HEK293 (cell line): ENCODE measurements at regions not wholly inside any gene's neighbourhood (a gene's known extent, or its start where the extent isn't known, plus 50 kb on each side); places are given as distances from the start of the nearest gene placed in this dataset.

Source experiments
- GFI1B ChIP-seq: fragments of 450-650 bp; formaldehyde crosslinking; IDR thresholded peaks from 2 replicates; pipeline ENCODE4 v1.5.1; 2016; ENCODE audit warnings: missing biosample characterization, missing genetic modification characterization
- KLF16 ChIP-seq: fragments of 450-650 bp; formaldehyde crosslinking; IDR thresholded peaks from 2 replicates; pipeline ENCODE4 v1.5.1; 2017; ENCODE audit warnings: missing biosample characterization, missing genetic modification characterization
- KLF9 ChIP-seq: fragments of 450-650 bp; formaldehyde crosslinking; IDR thresholded peaks from 2 replicates; pipeline ENCODE4 v1.5.1; 2016; ENCODE audit warnings: missing biosample characterization, missing genetic modification characterization, low read depth
- OVOL3 ChIP-seq: fragments of 450-650 bp; formaldehyde crosslinking; IDR thresholded peaks from 2 replicates; pipeline ENCODE4 v1.5.1; 2016; ENCODE audit warnings: missing biosample characterization, missing genetic modification characterization
- WT1 ChIP-seq: fragments of 450-650 bp; formaldehyde crosslinking; IDR thresholded peaks from 2 replicates; pipeline ENCODE4 v1.5.1; 2016; ENCODE audit warnings: missing biosample characterization, missing genetic modification characterization
- YY2 ChIP-seq: fragments of 450-650 bp; formaldehyde crosslinking; IDR thresholded peaks from 2 replicates; pipeline ENCODE4 v1.5.1; 2016; ENCODE audit warnings: missing biosample characterization, missing genetic modification characterization
- ZBTB17 ChIP-seq: fragments of 450-650 bp; formaldehyde crosslinking; IDR thresholded peaks from 2 replicates; pipeline ENCODE4 v1.5.1; 2016; ENCODE audit warnings: missing biosample characterization, missing genetic modification characterization
- ZBTB20 ChIP-seq: fragments of 450-650 bp; formaldehyde crosslinking; IDR thresholded peaks from 2 replicates; pipeline ENCODE4 v1.5.1; 2016; ENCODE audit warnings: missing biosample characterization, missing genetic modification characterization
- ZFP37 ChIP-seq: fragments of 450-650 bp; formaldehyde crosslinking; IDR thresholded peaks from 2 replicates; pipeline ENCODE4 v1.5.1; 2016; ENCODE audit warnings: missing biosample characterization, missing genetic modification characterization
- ZFP41 ChIP-seq: fragments of 450-650 bp; formaldehyde crosslinking; IDR thresholded peaks from 2 replicates; pipeline ENCODE4 v1.5.1; 2016; ENCODE audit warnings: missing biosample characterization, missing genetic modification characterization, borderline replicate concordance
- ZNF10 ChIP-seq: fragments of 450-650 bp; formaldehyde crosslinking; IDR thresholded peaks from 2 replicates; pipeline ENCODE4 v1.5.1; 2017; ENCODE audit warnings: missing biosample characterization, missing genetic modification characterization
- ZNF132 ChIP-seq: fragments of 450-650 bp; formaldehyde crosslinking; IDR thresholded peaks from 2 replicates; pipeline ENCODE4 v1.5.1; 2017; ENCODE audit warnings: missing biosample characterization, missing genetic modification characterization, borderline replicate concordance
- ZNF155 ChIP-seq: fragments of 450-650 bp; formaldehyde crosslinking; IDR thresholded peaks from 2 replicates; pipeline ENCODE4 v1.5.1; 2016; ENCODE audit warnings: missing biosample characterization, missing genetic modification characterization
- ZNF2 ChIP-seq: fragments of 450-650 bp; formaldehyde crosslinking; IDR thresholded peaks from 2 replicates; pipeline ENCODE4 v1.5.1; 2016; ENCODE audit warnings: missing biosample characterization, missing genetic modification characterization
- ZNF311 ChIP-seq: fragments of 450-650 bp; formaldehyde crosslinking; IDR thresholded peaks from 2 replicates; pipeline ENCODE4 v1.5.1; 2017; ENCODE audit warnings: missing biosample characterization, missing genetic modification characterization, borderline replicate concordance
- ZNF366 ChIP-seq: fragments of 450-650 bp; formaldehyde crosslinking; conservative IDR thresholded peaks from 2 replicates; pipeline ENCODE4 v1.5.1; 2016; ENCODE audit warnings: missing biosample characterization, missing genetic modification characterization
- ZNF391 ChIP-seq: fragments of 450-650 bp; formaldehyde crosslinking; IDR thresholded peaks from 2 replicates; pipeline ENCODE4 v1.5.1; 2016; ENCODE audit warnings: low read depth, missing biosample characterization, missing genetic modification characterization, borderline replicate concordance
- ZNF514 ChIP-seq: fragments of 450-650 bp; formaldehyde crosslinking; IDR thresholded peaks from 2 replicates; pipeline ENCODE4 v1.5.1; 2016; ENCODE audit warnings: missing biosample characterization, missing genetic modification characterization
- ZNF548 ChIP-seq: fragments of 450-650 bp; formaldehyde crosslinking; IDR thresholded peaks from 2 replicates; pipeline ENCODE4 v1.5.1; 2016; ENCODE audit warnings: missing biosample characterization, missing genetic modification characterization
- ZNF549 ChIP-seq: fragments of 450-650 bp; IDR thresholded peaks from 2 replicates; pipeline ENCODE4 v1.5.1; 2018; ENCODE audit warnings: missing biosample characterization, missing genetic modification characterization, mild to moderate bottlenecking, inconsistent platforms, moderate library complexity
- ZNF560 ChIP-seq: fragments of 450-650 bp; formaldehyde crosslinking; IDR thresholded peaks from 2 replicates; pipeline ENCODE4 v1.5.1; 2017; ENCODE audit warnings: missing biosample characterization, missing genetic modification characterization, borderline replicate concordance
- ZNF571 ChIP-seq: fragments of 450-650 bp; formaldehyde crosslinking; IDR thresholded peaks from 2 replicates; pipeline ENCODE4 v1.5.0; 2017; ENCODE audit warnings: missing biosample characterization, missing genetic modification characterization
- ZNF585B ChIP-seq: fragments of 450-650 bp; formaldehyde crosslinking; IDR thresholded peaks from 2 replicates; pipeline ENCODE4 v1.5.1; 2016; ENCODE audit warnings: missing biosample characterization, missing genetic modification characterization
- ZNF664 ChIP-seq: fragments of 450-650 bp; formaldehyde crosslinking; IDR thresholded peaks from 2 replicates; pipeline ENCODE4 v1.5.1; 2016; ENCODE audit warnings: missing biosample characterization, missing genetic modification characterization
- ZNF701 ChIP-seq: fragments of 450-650 bp; formaldehyde crosslinking; IDR thresholded peaks from 2 replicates; pipeline ENCODE4 v1.5.1; 2016; ENCODE audit warnings: missing biosample characterization, missing genetic modification characterization
- TF ChIP-seq, protein P1 (sequence below): fragments of 450-650 bp; formaldehyde crosslinking; IDR thresholded peaks from 2 replicates; pipeline ENCODE4 v1.5.1; 2016; ENCODE audit warnings: missing biosample characterization, missing genetic modification characterization
- TF ChIP-seq, protein P2 (sequence below): fragments of 450-650 bp; formaldehyde crosslinking; IDR thresholded peaks from 2 replicates; pipeline ENCODE4 v1.5.1; 2016; ENCODE audit warnings: missing biosample characterization, missing genetic modification characterization
- TF ChIP-seq, protein P3 (sequence below): fragments of 450-650 bp; formaldehyde crosslinking; IDR thresholded peaks from 2 replicates; pipeline ENCODE4 v1.5.1; 2016; ENCODE audit warnings: missing biosample characterization, missing genetic modification characterization, borderline replicate concordance
- TF ChIP-seq, protein P4 (sequence below): fragments of 450-650 bp; formaldehyde crosslinking; IDR thresholded peaks from 2 replicates; pipeline ENCODE4 v1.5.1; 2016; ENCODE audit warnings: missing biosample characterization, missing genetic modification characterization
- TF ChIP-seq, protein P5 (sequence below): fragments of 450-650 bp; formaldehyde crosslinking; optimal IDR thresholded peaks from 2 replicates; pipeline ENCODE3; 2016; ENCODE audit warnings: missing biosample characterization, mild to moderate bottlenecking, missing genetic modification characterization
- TF ChIP-seq, protein P6 (sequence below): fragments of 450-650 bp; formaldehyde crosslinking; IDR thresholded peaks from 2 replicates; pipeline ENCODE4 v1.5.1; 2016; ENCODE audit warnings: missing biosample characterization, missing genetic modification characterization, borderline replicate concordance

DNA sequence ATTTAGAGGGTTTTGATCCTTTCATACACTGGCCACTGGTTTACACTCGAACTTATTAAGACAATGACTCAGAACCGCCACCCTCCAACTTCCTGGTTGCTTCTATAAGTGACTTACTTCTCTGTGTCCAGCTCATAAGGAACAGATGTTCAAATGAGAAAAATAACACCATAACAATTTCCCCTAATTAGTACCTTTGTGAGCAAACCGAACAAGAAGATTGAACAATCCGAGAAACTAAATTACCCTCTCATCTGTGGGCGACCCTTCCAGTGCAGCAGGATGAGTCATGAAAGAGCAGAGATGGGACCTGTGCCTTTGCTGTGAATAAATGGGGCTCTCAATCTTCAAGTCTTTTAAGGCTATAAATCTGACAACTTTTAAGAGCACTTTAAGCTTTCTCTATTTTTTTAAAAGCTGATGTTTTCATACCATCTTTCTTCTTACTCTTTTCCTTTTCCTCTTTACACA lies 146.8 kb upstream of the RASSF8 start (continued):
- TF ChIP-seq, protein P1, sequence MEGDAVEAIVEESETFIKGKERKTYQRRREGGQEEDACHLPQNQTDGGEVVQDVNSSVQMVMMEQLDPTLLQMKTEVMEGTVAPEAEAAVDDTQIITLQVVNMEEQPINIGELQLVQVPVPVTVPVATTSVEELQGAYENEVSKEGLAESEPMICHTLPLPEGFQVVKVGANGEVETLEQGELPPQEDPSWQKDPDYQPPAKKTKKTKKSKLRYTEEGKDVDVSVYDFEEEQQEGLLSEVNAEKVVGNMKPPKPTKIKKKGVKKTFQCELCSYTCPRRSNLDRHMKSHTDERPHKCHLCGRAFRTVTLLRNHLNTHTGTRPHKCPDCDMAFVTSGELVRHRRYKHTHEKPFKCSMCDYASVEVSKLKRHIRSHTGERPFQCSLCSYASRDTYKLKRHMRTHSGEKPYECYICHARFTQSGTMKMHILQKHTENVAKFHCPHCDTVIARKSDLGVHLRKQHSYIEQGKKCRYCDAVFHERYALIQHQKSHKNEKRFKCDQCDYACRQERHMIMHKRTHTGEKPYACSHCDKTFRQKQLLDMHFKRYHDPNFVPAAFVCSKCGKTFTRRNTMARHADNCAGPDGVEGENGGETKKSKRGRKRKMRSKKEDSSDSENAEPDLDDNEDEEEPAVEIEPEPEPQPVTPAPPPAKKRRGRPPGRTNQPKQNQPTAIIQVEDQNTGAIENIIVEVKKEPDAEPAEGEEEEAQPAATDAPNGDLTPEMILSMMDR (tag by site-specific recombination) = no peak
- no peak for TF ChIP-seq ZNF155
- TF ChIP-seq ZNF366 (tag by site-specific recombination) = peak; percentile 57; the same call in 1 of the 2 replicates
- no peak for TF ChIP-seq ZNF2 (tag by site-specific recombination)
- TF ChIP-seq ZNF548 (tag by site-specific recombination) = no peak
- TF ChIP-seq KLF9 = no peak
- TF ChIP-seq GFI1B (tag by site-specific recombination) = no peak
- TF ChIP-seq, protein P2, sequence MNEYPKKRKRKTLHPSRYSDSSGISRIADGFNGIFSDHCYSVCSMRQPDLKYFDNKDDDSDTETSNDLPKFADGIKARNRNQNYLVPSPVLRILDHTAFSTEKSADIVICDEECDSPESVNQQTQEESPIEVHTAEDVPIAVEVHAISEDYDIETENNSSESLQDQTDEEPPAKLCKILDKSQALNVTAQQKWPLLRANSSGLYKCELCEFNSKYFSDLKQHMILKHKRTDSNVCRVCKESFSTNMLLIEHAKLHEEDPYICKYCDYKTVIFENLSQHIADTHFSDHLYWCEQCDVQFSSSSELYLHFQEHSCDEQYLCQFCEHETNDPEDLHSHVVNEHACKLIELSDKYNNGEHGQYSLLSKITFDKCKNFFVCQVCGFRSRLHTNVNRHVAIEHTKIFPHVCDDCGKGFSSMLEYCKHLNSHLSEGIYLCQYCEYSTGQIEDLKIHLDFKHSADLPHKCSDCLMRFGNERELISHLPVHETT (tag by site-specific recombination) = no peak
- TF ChIP-seq, protein P3, sequence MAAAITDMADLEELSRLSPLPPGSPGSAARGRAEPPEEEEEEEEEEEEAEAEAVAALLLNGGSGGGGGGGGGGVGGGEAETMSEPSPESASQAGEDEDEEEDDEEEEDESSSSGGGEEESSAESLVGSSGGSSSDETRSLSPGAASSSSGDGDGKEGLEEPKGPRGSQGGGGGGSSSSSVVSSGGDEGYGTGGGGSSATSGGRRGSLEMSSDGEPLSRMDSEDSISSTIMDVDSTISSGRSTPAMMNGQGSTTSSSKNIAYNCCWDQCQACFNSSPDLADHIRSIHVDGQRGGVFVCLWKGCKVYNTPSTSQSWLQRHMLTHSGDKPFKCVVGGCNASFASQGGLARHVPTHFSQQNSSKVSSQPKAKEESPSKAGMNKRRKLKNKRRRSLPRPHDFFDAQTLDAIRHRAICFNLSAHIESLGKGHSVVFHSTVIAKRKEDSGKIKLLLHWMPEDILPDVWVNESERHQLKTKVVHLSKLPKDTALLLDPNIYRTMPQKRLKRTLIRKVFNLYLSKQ (tag by site-specific recombination) = no peak
- TF ChIP-seq ZFP41 = no peak
- no peak for TF ChIP-seq YY2 (tag by site-specific recombination)
- no peak for TF ChIP-seq ZNF311
- no peak for TF ChIP-seq ZBTB20 (tag by site-specific recombination)
- no peak for TF ChIP-seq ZNF10
- TF ChIP-seq ZNF132 (tag by site-specific recombination) = no peak
- TF ChIP-seq ZNF701 (tag by site-specific recombination) = no peak
- TF ChIP-seq ZNF560 (tag by site-specific recombination) = no peak
- TF ChIP-seq, protein P4, sequence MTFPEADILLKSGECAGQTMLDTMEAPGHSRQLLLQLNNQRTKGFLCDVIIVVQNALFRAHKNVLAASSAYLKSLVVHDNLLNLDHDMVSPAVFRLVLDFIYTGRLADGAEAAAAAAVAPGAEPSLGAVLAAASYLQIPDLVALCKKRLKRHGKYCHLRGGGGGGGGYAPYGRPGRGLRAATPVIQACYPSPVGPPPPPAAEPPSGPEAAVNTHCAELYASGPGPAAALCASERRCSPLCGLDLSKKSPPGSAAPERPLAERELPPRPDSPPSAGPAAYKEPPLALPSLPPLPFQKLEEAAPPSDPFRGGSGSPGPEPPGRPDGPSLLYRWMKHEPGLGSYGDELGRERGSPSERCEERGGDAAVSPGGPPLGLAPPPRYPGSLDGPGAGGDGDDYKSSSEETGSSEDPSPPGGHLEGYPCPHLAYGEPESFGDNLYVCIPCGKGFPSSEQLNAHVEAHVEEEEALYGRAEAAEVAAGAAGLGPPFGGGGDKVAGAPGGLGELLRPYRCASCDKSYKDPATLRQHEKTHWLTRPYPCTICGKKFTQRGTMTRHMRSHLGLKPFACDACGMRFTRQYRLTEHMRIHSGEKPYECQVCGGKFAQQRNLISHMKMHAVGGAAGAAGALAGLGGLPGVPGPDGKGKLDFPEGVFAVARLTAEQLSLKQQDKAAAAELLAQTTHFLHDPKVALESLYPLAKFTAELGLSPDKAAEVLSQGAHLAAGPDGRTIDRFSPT (tag by site-specific recombination) = no peak
- TF ChIP-seq ZNF664 (tag by site-specific recombination) = no peak
- TF ChIP-seq OVOL3 (tag by site-specific recombination) = peak; percentile 54; the same call in 1 of the 2 replicates
- TF ChIP-seq ZNF585B (tag by site-specific recombination) = no peak
- TF ChIP-seq ZFP37 (tag by site-specific recombination) = no peak
- TF ChIP-seq ZBTB17 (tag by site-specific recombination) = peak; percentile 58; the same call in 1 of the 2 replicates
- TF ChIP-seq, protein P5, sequence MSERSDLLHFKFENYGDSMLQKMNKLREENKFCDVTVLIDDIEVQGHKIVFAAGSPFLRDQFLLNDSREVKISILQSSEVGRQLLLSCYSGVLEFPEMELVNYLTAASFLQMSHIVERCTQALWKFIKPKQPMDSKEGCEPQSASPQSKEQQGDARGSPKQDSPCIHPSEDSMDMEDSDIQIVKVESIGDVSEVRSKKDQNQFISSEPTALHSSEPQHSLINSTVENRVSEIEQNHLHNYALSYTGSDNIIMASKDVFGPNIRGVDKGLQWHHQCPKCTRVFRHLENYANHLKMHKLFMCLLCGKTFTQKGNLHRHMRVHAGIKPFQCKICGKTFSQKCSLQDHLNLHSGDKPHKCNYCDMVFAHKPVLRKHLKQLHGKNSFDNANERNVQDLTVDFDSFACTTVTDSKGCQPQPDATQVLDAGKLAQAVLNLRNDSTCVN (tag by site-specific recombination) = no peak
- no peak; the same call in 1 of the 2 replicates for TF ChIP-seq WT1
- no peak for TF ChIP-seq ZNF571
- TF ChIP-seq ZNF549 = no peak
- TF ChIP-seq ZNF514 (tag by site-specific recombination) = no peak
- TF ChIP-seq ZNF391 (tag by site-specific recombination) = no peak
- TF ChIP-seq, protein P6, sequence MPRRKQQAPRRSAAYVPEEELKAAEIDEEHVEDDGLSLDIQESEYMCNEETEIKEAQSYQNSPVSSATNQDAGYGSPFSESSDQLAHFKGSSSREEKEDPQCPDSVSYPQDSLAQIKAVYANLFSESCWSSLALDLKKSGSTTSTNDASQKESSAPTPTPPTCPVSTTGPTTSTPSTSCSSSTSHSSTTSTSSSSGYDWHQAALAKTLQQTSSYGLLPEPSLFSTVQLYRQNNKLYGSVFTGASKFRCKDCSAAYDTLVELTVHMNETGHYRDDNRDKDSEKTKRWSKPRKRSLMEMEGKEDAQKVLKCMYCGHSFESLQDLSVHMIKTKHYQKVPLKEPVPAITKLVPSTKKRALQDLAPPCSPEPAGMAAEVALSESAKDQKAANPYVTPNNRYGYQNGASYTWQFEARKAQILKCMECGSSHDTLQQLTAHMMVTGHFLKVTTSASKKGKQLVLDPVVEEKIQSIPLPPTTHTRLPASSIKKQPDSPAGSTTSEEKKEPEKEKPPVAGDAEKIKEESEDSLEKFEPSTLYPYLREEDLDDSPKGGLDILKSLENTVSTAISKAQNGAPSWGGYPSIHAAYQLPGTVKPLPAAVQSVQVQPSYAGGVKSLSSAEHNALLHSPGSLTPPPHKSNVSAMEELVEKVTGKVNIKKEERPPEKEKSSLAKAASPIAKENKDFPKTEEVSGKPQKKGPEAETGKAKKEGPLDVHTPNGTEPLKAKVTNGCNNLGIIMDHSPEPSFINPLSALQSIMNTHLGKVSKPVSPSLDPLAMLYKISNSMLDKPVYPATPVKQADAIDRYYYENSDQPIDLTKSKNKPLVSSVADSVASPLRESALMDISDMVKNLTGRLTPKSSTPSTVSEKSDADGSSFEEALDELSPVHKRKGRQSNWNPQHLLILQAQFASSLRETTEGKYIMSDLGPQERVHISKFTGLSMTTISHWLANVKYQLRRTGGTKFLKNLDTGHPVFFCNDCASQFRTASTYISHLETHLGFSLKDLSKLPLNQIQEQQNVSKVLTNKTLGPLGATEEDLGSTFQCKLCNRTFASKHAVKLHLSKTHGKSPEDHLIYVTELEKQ (tag by site-specific recombination) = no peak
- no peak for TF ChIP-seq KLF16 (tag by site-specific recombination)
